HTR-8/SVneo (cell line): ENCODE measurements at regions not wholly inside any gene's neighbourhood (a gene's known extent, or its start where the extent isn't known, plus 50 kb on each side); places are given as distances from the start of the nearest gene placed in this dataset.

Experiments
- DNase-seq: peaks from one replicate; pipeline ENCODE4 v3.0.0; 2011; ENCODE audit warnings: low spot score, mixed read lengths; ENCODE audit not compliant: insufficient read length
- FAIRE-seq: peaks from 2 replicates; lab custom pipeline; 2011; peaks lifted over from hg19 to GRCh38; lab: Jason Lieb, UNC

- no peak for DNase-seq
- FAIRE-seq = no peak
Observed at GRCh38 chr7:136057509-136057908, 80.3 kb upstream of the MTPN start.

GRCh38 chr7:136056651-136057231 lies 79.6 kb upstream of the MTPN start:
- no peak for FAIRE-seq
- no peak for DNase-seq

GRCh38 chr7:136055266-136055665 lies 78.1 kb upstream of the MTPN start:
- DNase-seq (no peak), FAIRE-seq (no peak)

- DNase-seq = no peak
- FAIRE-seq = no peak
Observed at GRCh38 chr7:136053689-136054485, 76.7 kb upstream of the MTPN start.

- DNase-seq = no peak
- FAIRE-seq = no peak
Observed at GRCh38 chr7:136051203-136051928, 74.2 kb upstream of the MTPN start.

GRCh38 chr7:136050462-136050847 lies 73.3 kb upstream of the MTPN start:
- DNase-seq = no peak
- no peak for FAIRE-seq

DNA sequence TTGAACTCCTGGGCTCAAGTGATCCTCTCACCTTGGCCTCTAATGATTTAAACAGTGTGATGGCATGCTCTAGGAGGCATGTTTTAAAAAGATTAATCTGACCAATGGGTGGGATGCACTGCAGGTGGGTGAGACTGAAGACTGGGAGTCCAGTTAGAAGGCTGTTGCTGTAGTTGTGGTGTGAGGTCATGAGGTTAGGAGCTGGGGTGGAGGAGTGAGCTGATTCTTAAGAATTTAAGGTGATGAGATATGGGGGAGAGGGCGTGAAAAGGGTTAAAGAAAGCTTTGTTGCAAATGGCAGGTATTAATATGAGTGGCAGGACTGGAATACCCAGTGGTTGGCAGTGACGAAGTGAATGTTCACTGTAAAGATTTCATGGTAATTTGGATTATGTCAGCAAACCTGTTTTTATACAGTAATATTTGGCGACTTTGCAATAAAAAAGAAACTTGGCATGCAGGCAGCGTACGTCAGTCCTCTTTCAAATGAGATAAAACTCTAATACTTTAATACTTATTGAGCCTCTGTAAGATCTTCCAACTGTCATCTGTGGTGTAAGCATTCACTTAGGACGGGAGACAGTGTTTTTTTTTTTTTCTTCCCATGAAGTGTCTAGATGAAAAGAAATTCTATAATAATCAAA lies 72.8 kb upstream of the MTPN start:
- FAIRE-seq = no peak
- DNase-seq = no peak

GRCh38 chr7:136049117-136049516 lies 72.0 kb upstream of the MTPN start:
- no peak for FAIRE-seq
- DNase-seq = no peak

DNA sequence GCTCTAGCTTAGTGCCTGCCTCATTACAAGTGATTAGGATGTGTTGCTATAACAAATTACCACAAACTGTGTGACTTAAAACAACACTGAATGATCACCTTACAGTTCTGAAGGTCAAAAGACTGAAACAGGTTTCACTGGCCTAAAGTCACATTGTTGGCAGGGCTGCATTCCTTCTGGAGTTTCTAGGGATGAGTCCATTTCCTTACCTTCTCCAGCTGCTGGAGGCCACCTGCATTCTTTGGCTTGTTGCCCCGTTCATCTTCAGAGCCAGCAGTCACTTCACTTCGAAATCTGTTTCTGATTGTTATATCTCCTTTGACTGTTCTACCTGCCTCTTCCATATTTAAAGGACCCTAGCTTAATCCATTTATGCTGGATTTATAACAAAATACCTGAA lies 69.4 kb upstream of the MTPN start:
- FAIRE-seq = no peak

DNA sequence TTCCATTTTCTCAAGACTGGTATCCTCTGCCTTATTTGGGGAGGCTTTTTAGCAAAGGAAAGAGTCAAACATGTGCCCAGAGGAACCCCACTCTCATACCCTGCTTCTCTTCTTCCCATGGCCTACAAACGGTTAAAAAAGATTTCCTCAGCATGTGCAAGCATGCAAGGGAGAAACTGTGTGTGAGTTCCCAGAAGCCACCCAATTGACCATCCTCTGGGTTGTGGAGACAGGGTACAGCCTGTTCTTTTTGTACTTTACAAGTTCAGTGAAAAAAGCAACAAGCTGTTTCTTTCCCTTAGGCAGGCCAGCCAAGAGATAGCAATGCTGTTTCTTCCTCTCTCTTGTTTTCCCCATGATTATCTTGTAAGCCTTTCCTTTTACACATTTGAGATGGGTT lies 68.8 kb upstream of the MTPN start:
- DNase-seq (no peak), FAIRE-seq (no peak)

More for the DNA sequence above, 69.4 kb upstream of the MTPN start:
- no peak for DNase-seq

- FAIRE-seq = no peak
Observed at GRCh38 chr7:136045181-136045580, 68.0 kb upstream of the MTPN start.

GRCh38 chr7:136039577-136040345 lies 62.6 kb upstream of the MTPN start:
- DNase-seq (no peak), FAIRE-seq (no peak)

More at GRCh38 chr7:136045181-136045580, 68.0 kb upstream of the MTPN start:
- DNase-seq = no peak

- FAIRE-seq (no peak), DNase-seq (no peak)
Observed at GRCh38 chr7:136036336-136036735, 59.2 kb upstream of the MTPN start.

GRCh38 chr7:136034132-136034531 lies 57.0 kb upstream of the MTPN start:
- no peak for DNase-seq
- no peak for FAIRE-seq

DNA sequence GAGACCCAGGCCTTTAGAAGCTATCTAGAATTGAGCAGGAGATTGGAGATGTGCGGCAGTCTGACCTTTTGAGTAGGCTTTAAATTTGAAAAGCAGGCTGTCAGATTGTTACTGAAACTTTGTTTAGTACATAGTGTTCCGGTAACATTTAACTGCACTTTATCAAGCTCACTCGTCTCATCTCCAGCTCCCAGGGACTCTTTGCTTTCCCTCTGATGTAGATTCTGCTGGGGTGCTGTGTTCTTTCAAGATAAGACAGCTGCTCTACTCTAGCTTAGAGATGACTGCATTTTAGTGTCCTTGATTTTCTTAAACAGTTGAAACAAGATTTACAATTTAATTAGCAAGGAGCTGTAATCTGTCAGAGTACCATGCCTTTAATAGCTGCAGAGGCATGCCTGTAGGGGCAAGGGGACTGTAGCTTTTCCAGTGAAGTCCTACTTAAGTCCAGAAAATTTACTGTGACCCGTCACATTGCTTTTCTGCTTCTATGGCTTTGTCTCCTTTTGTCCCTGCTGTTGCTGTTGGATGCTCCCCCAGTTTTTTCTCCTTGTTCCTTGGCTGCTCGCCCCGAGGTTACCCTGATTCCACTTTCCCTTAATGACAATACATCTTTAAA lies 56.4 kb upstream of the MTPN start:
- no peak for FAIRE-seq
- DNase-seq = no peak

GRCh38 chr7:136030867-136031318 lies 53.7 kb upstream of the MTPN start:
- FAIRE-seq (no peak), DNase-seq (no peak)

DNA sequence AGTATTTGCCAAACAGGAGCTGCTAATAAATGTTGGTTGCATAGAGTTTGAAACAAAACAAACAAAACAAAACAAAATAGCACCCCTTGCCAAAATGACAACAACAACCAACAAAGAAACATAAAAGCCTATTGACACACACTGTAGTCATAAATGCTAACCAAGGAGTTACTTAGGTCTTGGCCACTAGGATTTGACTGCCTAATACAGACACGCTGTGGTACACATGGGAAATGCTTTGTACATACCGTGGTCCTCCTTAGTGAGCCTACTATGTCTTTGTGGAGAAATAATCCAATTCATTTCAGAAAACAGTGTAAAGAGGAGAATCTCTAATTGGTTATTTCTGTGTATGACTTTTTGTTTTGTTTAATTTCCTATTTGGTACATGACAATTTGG lies 53.2 kb upstream of the MTPN start:
- FAIRE-seq (no peak), DNase-seq (no peak)

GRCh38 chr7:136027160-136027559 lies 50.0 kb upstream of the MTPN start:
- FAIRE-seq (no peak), DNase-seq (no peak)
